ENCODE measurements at regions not wholly inside any gene's neighbourhood (a gene's known extent, or its start where the extent isn't known, plus 50 kb on each side); places are given as distances from the start of the nearest gene placed in this dataset.

DNA sequence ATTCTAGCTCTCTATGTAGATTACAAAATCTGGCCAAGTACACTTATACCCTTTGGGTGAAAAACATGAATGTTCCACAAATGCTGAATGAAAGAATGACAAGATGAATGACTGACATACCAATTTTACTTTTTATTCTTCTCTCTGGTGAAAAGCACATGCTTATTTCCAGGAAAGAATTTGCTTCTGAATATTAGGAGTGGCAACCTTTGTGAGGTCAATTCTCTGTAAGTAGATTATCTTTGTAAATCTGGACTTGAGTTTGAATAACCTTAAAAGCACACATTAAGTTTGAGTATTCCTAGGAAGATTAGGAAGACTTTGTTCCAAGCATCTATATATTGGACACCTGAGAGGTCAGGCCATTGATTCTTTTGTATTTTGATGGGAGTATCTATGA, 78.1 kb upstream of the P2RY1 start:
- TF ChIP-seq, protein P1, sequence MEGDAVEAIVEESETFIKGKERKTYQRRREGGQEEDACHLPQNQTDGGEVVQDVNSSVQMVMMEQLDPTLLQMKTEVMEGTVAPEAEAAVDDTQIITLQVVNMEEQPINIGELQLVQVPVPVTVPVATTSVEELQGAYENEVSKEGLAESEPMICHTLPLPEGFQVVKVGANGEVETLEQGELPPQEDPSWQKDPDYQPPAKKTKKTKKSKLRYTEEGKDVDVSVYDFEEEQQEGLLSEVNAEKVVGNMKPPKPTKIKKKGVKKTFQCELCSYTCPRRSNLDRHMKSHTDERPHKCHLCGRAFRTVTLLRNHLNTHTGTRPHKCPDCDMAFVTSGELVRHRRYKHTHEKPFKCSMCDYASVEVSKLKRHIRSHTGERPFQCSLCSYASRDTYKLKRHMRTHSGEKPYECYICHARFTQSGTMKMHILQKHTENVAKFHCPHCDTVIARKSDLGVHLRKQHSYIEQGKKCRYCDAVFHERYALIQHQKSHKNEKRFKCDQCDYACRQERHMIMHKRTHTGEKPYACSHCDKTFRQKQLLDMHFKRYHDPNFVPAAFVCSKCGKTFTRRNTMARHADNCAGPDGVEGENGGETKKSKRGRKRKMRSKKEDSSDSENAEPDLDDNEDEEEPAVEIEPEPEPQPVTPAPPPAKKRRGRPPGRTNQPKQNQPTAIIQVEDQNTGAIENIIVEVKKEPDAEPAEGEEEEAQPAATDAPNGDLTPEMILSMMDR (IDR thresholded peaks at IDR 0.05 in 2 of 3, conservative IDR thresholded peaks at IDR 0.05 in 1 of 3; ENCODE audit: insufficient read depth in 2 of 3, low read depth in 1 of 3, low read length in 3 of 3) = no peak
- TF ChIP-seq MXI1 (IDR thresholded peaks at IDR 0.05; ENCODE audit: low read depth, low read length) (no peak), NELFE (IDR thresholded peaks at IDR 0.05; ENCODE audit: insufficient read depth, insufficient read length) (no peak), RAD21 (CRISPR knock-in tag; conservative IDR thresholded peaks at IDR 0.05 in 1 of 2, IDR thresholded peaks at IDR 0.05 in 1 of 2) (no peak), SMARCE1 (IDR thresholded peaks at IDR 0.05) (no peak), MYC (IDR thresholded peaks at IDR 0.05; ENCODE audit: low read depth, low read length) (no peak), MYC (CRISPR knock-in tag; IDR thresholded peaks at IDR 0.05; ENCODE audit: borderline replicate concordance, low read depth) (no peak), ZNF384 (IDR thresholded peaks at IDR 0.05; ENCODE audit: low read depth, low read length) (no peak), CBFB (CRISPR knock-in tag; IDR thresholded peaks at IDR 0.05) (no peak), NCOA2 (IDR thresholded peaks at IDR 0.05; ENCODE audit: partially characterized antibody in 2 of 2) (no peak), ZNF780A (CRISPR knock-in tag; IDR thresholded peaks at IDR 0.05) (no peak)
- TF ChIP-seq, protein P2, sequence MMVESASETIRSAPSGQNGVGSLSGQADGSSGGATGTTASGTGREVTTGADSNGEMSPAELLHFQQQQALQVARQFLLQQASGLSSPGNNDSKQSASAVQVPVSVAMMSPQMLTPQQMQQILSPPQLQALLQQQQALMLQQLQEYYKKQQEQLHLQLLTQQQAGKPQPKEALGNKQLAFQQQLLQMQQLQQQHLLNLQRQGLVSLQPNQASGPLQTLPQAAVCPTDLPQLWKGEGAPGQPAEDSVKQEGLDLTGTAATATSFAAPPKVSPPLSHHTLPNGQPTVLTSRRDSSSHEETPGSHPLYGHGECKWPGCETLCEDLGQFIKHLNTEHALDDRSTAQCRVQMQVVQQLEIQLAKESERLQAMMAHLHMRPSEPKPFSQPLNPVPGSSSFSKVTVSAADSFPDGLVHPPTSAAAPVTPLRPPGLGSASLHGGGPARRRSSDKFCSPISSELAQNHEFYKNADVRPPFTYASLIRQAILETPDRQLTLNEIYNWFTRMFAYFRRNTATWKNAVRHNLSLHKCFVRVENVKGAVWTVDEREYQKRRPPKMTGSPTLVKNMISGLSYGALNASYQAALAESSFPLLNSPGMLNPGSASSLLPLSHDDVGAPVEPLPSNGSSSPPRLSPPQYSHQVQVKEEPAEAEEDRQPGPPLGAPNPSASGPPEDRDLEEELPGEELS (CRISPR knock-in tag; IDR thresholded peaks at IDR 0.05; ENCODE audit: borderline replicate concordance) = no peak
- TF ChIP-seq, protein P3, sequence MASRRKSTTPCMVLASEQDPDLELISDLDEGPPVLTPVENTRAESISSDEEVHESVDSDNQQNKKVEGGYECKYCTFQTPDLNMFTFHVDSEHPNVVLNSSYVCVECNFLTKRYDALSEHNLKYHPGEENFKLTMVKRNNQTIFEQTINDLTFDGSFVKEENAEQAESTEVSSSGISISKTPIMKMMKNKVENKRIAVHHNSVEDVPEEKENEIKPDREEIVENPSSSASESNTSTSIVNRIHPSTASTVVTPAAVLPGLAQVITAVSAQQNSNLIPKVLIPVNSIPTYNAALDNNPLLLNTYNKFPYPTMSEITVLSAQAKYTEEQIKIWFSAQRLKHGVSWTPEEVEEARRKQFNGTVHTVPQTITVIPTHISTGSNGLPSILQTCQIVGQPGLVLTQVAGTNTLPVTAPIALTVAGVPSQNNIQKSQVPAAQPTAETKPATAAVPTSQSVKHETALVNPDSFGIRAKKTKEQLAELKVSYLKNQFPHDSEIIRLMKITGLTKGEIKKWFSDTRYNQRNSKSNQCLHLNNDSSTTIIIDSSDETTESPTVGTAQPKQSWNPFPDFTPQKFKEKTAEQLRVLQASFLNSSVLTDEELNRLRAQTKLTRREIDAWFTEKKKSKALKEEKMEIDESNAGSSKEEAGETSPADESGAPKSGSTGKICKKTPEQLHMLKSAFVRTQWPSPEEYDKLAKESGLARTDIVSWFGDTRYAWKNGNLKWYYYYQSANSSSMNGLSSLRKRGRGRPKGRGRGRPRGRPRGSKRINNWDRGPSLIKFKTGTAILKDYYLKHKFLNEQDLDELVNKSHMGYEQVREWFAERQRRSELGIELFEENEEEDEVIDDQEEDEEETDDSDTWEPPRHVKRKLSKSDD (conservative IDR thresholded peaks at IDR 0.05; ENCODE audit: low read length) = no peak

All from K562 (cell line).